Stimulated activated CD4-positive, alpha-beta T cell treated with anti-CD3 and anti-CD28 coated beads, TNF-alpha, amount 100 ng/mL, for 4 hours (primary cell): ENCODE measurements at regions not wholly inside any gene's neighbourhood (a gene's known extent, or its start where the extent isn't known, plus 50 kb on each side); places are given as distances from the start of the nearest gene placed in this dataset.

Experiments
- DNase-seq, 3 experiments: peaks; one replicate each; pipeline ENCODE4 v3.0.0-alpha.2; 2020; ENCODE audit warnings: low read depth in 3 of 3

DNA sequence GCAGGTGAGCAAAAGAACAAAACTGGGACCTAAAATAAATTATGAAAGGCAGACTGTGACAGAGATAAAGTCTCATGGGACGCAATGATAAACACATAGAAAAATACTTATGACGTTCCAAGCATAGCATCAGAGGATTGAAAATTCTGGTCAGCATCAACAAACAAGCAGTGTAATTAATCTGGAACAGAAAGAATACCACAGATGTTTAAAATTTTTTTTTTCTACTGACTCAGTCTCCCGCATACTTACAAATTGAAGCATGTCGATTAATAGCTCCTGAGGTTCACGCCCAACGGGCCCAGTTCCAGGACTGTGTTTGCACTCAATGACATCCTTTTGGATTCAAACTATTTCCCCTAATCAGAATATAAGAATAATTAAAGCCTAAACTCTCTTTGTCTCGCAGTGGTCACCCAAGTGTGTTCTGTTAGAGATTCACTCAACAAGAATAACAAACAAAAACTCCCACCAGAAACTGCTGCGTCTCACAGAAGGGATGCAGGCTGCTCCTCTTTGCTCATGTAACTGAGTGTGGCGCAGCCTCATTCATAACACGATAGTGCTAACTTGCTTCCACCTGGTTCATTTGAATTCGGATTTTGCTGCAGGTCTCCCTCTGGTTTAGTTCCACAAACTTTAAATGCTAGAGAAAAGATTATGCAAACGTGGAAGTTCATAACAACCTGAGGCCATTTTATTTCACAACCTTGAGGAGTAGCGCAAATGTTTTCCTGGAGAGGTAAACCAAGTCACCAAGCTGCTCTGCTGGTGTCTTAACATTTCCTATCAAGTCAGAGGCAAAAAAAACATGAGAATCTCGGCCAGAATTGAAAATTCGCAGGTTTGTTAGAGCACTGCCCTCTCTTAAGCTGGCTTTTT lies 69.0 kb upstream of the CITED2 start:
- no peak for DNase-seq

DNA sequence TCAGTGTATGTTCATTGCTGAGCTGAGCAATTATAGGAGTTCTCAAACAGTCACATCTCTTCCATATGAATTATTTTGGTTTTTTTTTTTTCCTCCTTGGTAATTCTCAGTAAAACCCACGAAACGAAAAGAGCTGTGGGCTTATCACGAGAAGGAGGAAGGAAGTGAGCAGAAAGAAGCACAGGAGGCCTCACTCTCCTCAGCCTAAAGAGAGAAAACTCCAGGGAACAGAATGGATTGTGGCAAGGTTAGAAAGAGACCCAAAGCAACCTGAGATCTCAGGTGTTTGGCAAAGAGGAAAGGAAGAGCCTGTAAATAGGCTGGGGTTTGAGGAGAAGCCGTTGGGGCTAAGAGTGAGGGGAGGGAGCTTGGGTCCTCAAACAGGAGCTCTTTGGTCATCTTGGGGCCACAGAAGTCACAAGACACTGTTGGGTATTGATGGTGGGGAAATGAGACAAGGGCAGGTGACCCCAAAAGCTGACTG lies 67.8 kb upstream of the CITED2 start:
- DNase-seq: no peak

DNA sequence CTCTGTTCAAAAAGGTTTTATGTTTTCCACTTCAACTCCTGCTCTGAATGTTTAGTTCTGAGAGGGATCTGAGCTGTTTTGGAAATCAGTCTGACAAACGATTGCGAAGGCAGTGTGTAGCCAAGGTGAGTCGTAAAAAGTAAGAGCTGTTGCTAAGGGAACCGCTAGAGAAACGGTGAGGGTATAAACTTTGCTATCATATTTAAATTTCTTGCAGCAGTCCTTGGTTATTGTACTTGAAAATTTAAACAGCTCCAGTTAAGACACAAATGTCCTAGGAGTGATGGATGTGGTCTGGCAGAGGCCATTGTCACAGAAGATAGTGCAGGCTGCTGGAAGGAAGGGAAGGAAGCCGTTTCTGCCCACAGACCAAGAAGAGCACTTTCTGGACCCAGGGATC lies 64.9 kb upstream of the CITED2 start:
- DNase-seq: no peak

DNA sequence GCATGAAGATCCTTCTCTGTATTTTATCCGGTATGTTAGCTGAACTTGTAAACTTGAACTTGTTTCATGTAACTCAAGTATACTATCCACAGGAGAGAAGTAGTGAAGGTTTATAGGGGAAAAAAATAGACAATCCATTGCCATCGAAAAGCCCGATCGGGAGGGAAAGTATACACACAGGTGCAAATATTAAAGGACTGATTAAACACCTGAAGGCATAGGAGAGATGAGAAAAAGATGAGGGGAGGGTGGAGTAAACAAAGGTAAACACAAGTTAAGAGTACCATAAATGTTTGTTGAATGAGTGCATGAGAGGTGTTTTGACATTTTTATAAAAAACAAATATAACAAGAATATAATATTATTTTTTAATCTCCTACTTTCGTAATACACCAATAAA lies 64.3 kb upstream of the CITED2 start:
- DNase-seq: no peak

DNA sequence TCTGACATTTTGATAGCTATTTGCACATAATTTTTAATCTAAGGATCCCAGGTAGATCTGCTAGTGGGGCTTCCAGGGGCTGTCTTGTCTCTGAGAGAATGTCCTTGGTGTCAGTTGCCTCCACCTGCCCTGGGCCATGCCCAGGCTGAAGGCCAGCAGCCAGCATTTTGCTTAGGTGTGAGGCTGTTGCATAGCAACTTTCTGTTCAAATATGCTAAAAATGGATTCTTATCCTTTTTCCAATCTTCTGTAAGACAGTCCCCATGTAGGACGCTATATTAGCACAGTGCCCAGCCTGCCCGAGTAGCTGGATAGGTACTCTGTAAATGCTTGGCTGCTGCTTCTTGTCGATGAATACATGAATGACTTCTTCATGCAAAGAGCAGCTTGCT lies 62.5 kb upstream of the CITED2 start:
- no peak for DNase-seq

DNA sequence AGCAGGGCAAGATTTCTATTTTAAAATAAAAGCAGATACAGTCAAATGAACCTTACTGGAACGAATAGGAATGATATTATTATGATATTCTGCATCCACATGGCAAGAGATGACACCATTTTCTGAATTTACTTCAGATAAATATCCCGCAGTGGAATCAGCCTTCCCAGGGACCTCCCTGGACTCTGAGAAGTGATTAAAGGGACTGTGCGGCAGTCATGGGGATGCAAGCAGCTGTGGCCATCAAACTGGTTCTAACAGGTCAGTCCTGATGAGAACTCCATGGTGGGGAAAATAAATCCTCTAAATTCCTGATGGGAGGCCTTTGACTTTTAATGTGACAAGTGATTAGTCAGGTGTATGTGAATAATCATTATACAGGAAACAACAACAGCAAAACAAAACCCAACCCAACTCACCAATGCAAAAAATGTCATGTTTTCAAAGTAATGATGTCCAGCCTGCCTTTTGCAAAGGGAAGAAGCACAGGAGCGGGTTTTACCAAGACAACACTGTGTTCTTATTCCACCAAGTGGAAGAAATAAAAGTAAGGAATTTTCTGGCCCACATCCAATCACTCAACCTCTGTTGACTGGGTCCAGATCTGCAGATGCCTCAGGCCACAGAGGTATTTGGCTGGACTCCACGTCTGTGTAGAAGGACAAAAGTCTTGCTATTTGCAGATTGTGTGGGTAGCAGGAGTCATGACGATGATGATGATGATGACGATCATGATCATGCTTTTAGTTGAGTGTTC lies 61.9 kb upstream of the CITED2 start:
- no peak for DNase-seq

DNA sequence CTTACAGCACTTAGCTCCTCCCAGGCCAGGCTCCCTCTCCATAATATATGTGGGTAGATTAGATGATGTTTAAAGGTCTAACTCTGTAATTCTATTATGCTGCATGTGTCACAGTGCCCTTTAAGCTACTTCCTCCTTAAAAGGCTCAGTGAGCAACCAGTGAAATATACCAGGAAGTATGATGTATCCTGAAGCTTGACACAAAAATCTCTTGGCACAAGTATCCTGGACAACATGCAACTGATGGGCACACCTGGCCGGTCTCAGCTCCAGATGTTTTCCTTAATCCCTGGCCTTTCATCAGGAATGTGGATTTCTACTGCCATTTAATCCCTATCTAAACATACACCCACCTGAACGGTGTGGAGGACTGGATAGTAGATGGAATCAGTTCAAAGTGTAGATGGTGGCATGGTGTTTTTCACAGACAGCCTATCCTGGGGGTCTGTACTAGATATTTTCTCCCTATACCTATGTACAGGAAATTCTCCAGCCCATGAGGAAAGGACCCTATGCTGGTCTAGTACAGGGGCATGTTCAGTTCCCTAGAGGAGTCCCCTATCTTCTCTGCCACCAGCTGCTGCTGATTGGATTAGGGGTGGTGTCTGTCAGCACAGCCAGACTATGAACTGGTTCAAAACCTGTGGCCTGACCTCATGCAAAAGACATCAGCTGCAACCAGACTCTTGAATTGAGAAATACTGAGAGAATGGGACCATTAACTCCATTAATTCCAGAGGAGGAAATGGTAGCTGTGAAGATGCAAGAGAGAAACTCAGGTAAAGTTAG lies 59.4 kb upstream of the CITED2 start:
- DNase-seq: no peak

DNA sequence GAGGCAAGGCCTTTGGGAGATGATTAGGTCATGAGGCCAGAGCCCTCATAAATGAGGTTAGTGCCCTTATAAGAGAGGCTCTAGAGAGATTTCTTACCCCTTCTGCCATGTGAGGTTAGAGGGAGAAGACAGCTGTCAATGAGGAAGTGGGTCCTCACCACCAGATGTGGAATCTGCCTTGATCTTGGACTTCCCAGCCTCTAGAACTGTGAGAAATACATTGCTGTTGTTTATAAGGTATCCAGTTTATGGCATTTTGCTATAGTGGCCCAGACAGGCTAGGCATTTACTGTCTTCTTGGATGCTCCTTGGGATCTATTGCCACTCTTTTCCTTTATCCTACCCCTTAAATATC lies 57.1 kb upstream of the CITED2 start:
- no peak for DNase-seq

DNA sequence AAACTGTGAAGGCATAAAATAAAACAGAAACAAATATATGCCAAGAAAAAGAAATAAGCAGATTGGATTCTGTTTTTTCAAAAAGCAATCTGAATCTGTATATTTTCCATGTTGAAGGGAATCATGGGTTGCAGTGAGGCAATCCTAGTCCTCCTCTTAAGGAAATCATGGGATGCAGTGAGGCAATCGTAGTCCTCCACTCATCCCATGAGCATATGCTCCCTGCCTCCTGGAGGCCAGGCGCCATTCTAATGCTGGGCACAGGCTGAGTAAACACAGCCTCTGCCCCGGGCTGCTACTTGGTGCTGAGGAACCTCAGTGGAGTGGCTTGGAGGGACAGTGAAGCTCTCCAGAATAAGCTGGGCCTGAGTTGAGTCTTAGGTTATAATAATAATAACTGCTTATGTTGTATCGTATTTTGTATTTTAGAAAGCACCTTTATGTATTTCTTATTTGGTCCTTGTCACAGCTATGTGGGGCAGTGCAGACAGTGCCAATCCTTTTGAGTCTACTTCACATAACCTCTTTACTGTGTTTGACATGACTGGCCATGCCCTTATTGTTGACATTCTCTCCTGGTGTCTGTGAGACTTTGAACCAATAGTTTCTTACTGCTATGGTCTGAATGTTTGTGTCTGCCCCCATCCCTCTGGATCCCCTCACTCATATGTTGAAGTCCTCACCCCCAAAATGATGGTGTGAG lies 56.6 kb upstream of the CITED2 start:
- DNase-seq: no peak

DNA sequence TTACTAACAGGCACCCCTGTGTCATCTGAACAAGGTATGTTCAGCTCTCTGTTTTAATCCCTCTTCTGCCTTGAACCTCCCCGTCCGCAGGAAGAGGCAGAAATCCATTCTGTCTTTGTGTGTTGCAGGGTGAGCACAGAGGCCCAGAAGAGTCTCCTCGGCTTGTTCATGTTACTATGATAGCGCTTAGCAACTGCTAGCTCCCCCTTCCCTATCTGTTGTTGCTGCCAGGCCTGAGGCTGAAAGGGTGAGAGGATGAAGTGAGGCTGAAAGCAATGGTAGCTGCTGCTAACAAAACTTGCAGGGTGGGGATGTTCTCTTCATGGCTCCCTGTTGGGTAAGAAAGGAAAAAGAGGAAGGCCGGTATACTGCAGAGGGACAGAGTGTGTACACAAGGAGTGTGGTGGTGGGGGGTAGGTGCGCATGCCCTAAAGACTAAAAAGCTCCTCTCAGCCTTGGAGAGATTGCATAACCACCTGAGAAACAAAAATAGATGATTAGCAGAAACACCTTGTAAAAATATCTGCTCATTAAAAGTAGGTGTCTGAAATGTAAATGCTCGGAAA lies 55.2 kb upstream of the CITED2 start:
- DNase-seq: no peak

DNA sequence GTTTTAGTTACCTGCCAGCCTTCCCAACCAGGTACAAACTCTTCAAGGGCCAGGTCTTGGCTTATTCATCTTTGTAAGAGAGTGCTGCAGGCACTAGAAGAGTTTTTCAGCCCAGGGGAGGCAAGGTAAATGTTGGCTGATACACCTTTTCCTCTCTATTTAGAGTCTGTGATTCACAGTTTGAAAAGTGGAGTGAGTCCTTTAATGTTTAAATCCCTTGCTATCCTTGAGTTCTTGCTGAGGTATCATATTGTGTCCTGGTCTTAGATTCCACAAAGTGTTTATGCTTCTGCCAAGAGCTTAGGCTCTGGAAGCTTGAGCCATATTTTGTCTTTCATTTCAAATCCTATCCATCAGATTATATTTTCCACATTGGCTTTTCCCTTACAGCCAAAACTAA lies 52.8 kb upstream of the CITED2 start:
- DNase-seq: no peak

DNA sequence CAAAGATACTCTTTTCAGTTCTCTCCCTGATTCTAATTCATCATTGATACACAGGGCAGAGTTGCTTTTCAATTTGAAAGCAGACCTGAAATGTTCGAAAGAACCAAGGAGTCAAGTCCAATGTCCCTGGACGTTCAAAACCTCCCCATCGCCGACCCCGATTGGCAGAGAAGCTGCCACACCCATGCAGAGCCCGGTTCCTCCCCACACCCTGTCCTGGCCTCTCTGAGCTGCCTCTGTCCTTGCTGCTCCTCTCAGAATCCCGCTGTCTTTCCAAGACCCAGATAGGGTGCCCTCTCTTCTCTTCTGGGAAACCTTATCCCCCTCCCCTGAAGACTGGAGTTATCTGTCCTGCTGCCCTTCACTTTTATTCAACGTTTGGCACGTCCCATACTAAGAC lies 52.3 kb upstream of the CITED2 start:
- no peak for DNase-seq

DNA sequence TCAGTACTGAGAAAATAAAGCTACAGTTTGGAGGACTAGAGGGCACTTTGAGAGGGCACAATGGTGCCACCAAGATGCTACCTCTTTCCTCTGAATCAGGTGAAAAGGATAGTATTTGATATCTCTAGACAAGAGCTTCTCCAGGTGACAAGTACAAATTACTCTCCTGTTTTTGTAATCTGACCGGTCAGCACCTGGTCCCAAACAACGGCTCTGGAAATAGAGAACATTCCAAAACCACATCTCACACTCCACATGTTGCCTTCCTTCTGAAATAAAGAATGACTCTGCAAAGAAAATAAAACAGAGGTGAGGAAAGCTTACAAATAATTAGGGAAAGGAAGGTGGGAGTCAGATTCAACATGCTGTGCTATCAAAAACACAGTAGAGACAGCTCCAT lies 51.3 kb upstream of the CITED2 start:
- DNase-seq: no peak

DNA sequence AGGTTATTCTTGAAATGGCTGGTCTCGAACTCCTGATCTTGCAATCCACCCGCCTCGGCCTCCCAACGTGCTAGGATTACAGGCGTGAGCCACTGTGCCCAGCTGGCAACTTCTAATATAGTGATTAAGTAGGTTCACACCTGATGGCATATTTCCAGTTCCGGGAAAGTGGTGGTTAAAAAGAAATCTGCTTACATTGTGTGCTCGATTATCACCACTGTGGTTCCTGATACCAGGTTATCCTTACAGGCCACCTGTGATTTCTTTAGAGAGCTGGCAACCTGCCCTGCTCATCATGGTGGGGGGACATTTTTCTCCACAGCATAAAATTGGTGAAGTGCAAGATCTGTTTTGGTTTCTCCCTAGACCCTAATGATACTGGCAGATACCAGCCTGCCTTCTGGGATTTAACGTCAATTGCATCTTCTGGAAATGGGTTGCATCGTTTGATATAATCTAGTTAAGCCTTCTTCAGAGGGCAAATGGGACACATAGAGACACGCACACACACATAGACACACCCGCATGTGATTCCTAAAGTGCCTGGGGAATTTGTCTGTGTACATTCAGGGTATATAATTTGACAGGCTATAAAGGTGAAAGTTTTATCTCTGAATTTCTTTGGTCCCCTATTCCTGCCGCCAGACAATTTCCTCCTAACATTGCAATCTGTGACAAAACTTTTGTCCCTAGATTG lies 49.7 kb upstream of the CITED2 start:
- DNase-seq: no peak
